IMR-90 (cell line): ENCODE measurements at regions not wholly inside any gene's neighbourhood (a gene's known extent, or its start where the extent isn't known, plus 50 kb on each side); places are given as distances from the start of the nearest gene placed in this dataset.

Experiments used
- ATAC-seq: fragments of 200-7000 bp; cut with Tn5 transposase; 2 replicates; pipeline ENCODE4 v1.9.1; 2020; ENCODE audit warnings: low read depth, mild to moderate bottlenecking, moderate library complexity
- BruUV-seq: library from RNA; stranded (reverse); fragments of 400-500 nt; replicated peaks from 2 replicates; lab custom pipeline; 2021; lab: Mats Ljungman, UMichigan
- CTCF ChIA-PET: fragments of 300-600 bp; formaldehyde crosslinking; extraction: SDS; loops from one replicate; lab custom pipeline; 2021; ENCODE audit warnings: antibody characterized with exemption; lab: Yijun Ruan, JAX
- POLR2A ChIA-PET: fragments of 300-600 bp; sonication (Branson Sonifier 250); formaldehyde crosslinking; loops from one replicate; lab custom pipeline; 2022; ENCODE audit warnings: antibody characterized with exemption; ENCODE audit not compliant: unreplicated experiment; lab: Charles Lee
- DNase-seq: peaks from one replicate; pipeline ENCODE4 v3.0.0; 2013
- H2AFZ ChIP-seq: replicated peaks from 2 replicates; pipeline ENCODE3; 2013; ENCODE audit warnings: low read length, mild to moderate bottlenecking; ENCODE audit not compliant: poor library complexity
- H2AK5ac ChIP-seq: 2 replicates; pipeline ENCODE4 v1.6.1; 2013; ENCODE audit warnings: low read depth, low read length, inconsistent platforms
- H2AK9ac ChIP-seq: replicated peaks from 2 replicates; pipeline ENCODE3; 2013; ENCODE audit warnings: mild to moderate bottlenecking, low read depth, low read length, moderate library complexity; ENCODE audit not compliant: poor library complexity
- H2BK120ac ChIP-seq: 2 replicates; pipeline ENCODE4 v1.6.1; 2013; ENCODE audit warnings: low read depth, low read length, inconsistent platforms
- H2BK15ac ChIP-seq: 3 replicates; pipeline ENCODE4 v1.6.1; 2013; ENCODE audit warnings: low read depth, low read length, inconsistent platforms
- H2BK20ac ChIP-seq: 2 replicates; pipeline ENCODE4 v1.6.1; 2013; ENCODE audit warnings: low read depth, mild to moderate bottlenecking, inconsistent platforms, low read length, moderate library complexity
- H2BK5ac ChIP-seq: 2 replicates; pipeline ENCODE4 v1.6.1; 2013; ENCODE audit warnings: mild to moderate bottlenecking, low read depth, low read length, inconsistent platforms; ENCODE audit not compliant: poor library complexity, severe bottlenecking
- H3K14ac ChIP-seq: replicated peaks from 2 replicates; pipeline ENCODE4 v1.6.1; 2013; ENCODE audit warnings: low read depth, low read length, inconsistent platforms
- H3K18ac ChIP-seq: 2 replicates; pipeline ENCODE4 v1.6.1; 2013; ENCODE audit warnings: low read depth, low read length, control low read depth
- H3K23ac ChIP-seq: 2 replicates; pipeline ENCODE4 v1.6.1; 2013; ENCODE audit warnings: low read depth, low read length, inconsistent platforms
- H3K27ac ChIP-seq: 2 replicates; pipeline ENCODE4 v1.5.1; 2013; ENCODE audit warnings: mild to moderate bottlenecking, control low read depth, low read length; ENCODE audit not compliant: insufficient read depth
- H3K27me3 ChIP-seq: 2 replicates; pipeline ENCODE4 v1.6.1; 2013; ENCODE audit warnings: low read length; ENCODE audit not compliant: control insufficient read depth, insufficient read depth
- H3K36me3 ChIP-seq: 2 replicates; pipeline ENCODE4 v1.6.1; 2013; ENCODE audit warnings: low read length, mixed read lengths; ENCODE audit not compliant: control insufficient read depth, insufficient read depth
- H3K4ac ChIP-seq: 2 replicates; pipeline ENCODE4 v1.6.1; 2013; ENCODE audit warnings: low read depth, low read length, inconsistent platforms
- H3K4me1 ChIP-seq: 2 replicates; pipeline ENCODE4 v1.6.1; 2013; ENCODE audit warnings: low read length, mixed read lengths; ENCODE audit not compliant: control insufficient read depth, insufficient read depth
- H3K4me2 ChIP-seq: 2 replicates; pipeline ENCODE4 v1.6.1; 2013; ENCODE audit warnings: low read depth, mild to moderate bottlenecking, control low read depth, low read length, moderate library complexity
- H3K4me3 ChIP-seq: 2 replicates; pipeline ENCODE4 v1.5.1; 2013; ENCODE audit warnings: low read depth, mild to moderate bottlenecking, control low read depth, low read length, moderate library complexity; ENCODE audit not compliant: insufficient read depth
- H3K56ac ChIP-seq: 2 replicates; pipeline ENCODE4 v1.6.1; 2013; ENCODE audit warnings: low read length, inconsistent platforms; ENCODE audit not compliant: insufficient read depth; ENCODE audit errors: extremely low read depth
- H3K79me1 ChIP-seq, 2 experiments: 2 replicates each; pipeline ENCODE4 v1.6.1; 2013; ENCODE audit warnings: low read length in 2 of 2, inconsistent platforms in 1 of 2, low read depth in 1 of 2
- H3K9ac ChIP-seq: 2 replicates; pipeline ENCODE4 v1.6.1; 2013; ENCODE audit warnings: low read depth, low read length, control low read depth
- H3K9me1 ChIP-seq: 2 replicates; pipeline ENCODE4 v1.6.1; 2013; ENCODE audit warnings: low read length, inconsistent platforms; ENCODE audit not compliant: insufficient read depth
- H3K9me3 ChIP-seq: 2 replicates; pipeline ENCODE4 v1.6.1; 2013; ENCODE audit warnings: low read length; ENCODE audit not compliant: control insufficient read depth, insufficient read depth
- H4K20me1 ChIP-seq: 2 replicates; pipeline ENCODE4 v1.6.1; 2013; ENCODE audit warnings: low read length, inconsistent platforms; ENCODE audit not compliant: insufficient read depth
- H4K5ac ChIP-seq: 2 replicates; pipeline ENCODE4 v1.6.1; 2013; ENCODE audit warnings: mild to moderate bottlenecking, low read depth, low read length, control low read depth
- H4K8ac ChIP-seq, 2 experiments: 2 replicates each; pipeline ENCODE4 v1.6.1; 2013; ENCODE audit warnings: low read depth in 2 of 2, low read length in 2 of 2, control low read depth in 1 of 2, inconsistent platforms in 1 of 2
- H4K91ac ChIP-seq: 2 replicates; pipeline ENCODE4 v1.6.1; 2013; ENCODE audit warnings: low read depth, low read length, inconsistent platforms; ENCODE audit not compliant: insufficient read depth
- CHD1 ChIP-seq: IDR thresholded peaks from 2 replicates; pipeline ENCODE4 v1.6.1; 2012; ENCODE audit warnings: low read depth, low read length, improper control_type of control experiment
- ELK1 ChIP-seq: fragments of 150-350 bp; IDR thresholded peaks from 2 replicates; pipeline ENCODE4 v1.6.1; 2016; ENCODE audit warnings: low read depth, mild to moderate bottlenecking, low read length, moderate library complexity, borderline replicate concordance
- NFE2L2 ChIP-seq: fragments of 150-350 bp; IDR thresholded peaks from 2 replicates; pipeline ENCODE4 v1.6.1; 2016; ENCODE audit warnings: low read depth, mild to moderate bottlenecking, low read length
- WGBS, 2 experiments: methylation state at CpG; one replicate each; pipeline versions ENCODE4 v1.1.5 to v1.1.7; 2013; ENCODE audit warnings: missing lambda C conversion rate in 2 of 2; ENCODE audit not compliant: insufficient read length in 1 of 2; ENCODE audit errors: extremely low coverage in 2 of 2; 5-methylcytosine and 5-hydroxymethylcytosine counted together
- dilution Hi-C: fragments of 300-500 bp; cut with HindIII; formaldehyde crosslinking; loops from one replicate; pipeline ENCODE4 v1.14.3; 2018; ENCODE audit warnings: low sequenced_read_pairs; ENCODE audit not compliant: unreplicated experiment
- in situ Hi-C: fragments of 300-500 bp; cut with MboI; formaldehyde crosslinking; loops from 3 replicates; pipeline ENCODE4 v1.14.3; 2019; ENCODE audit warnings: low sequenced_read_pairs, inconsistent platforms, mixed read lengths
- intact Hi-C: fragments of 100-400 bp; cut with micrococcal nuclease; formaldehyde crosslinking; loops from 2 replicates; pipeline ENCODE4 v1.10.0; 2022

GRCh38 chr17:68682903-68683302, 81.7 kb upstream of the FAM20A start:
- Histone ChIP-seq H4K8ac (no peak overlapping the region), H3K79me1 (no peaks in the 10 kb centered on the region), H3K23ac (no peak overlapping the region), H3K14ac (no peak overlapping the region), H2AK5ac (no peak overlapping the region), H3K18ac (no peak overlapping the region), H3K4me1 (no peaks in the 10 kb centered on the region), H3K4ac (no peak overlapping the region), H3K27ac (no peak overlapping the region), H3K4me3 (no peak overlapping the region), H2AFZ (no peak overlapping the region), H3K56ac (no peak overlapping the region), H2AK9ac (no peak overlapping the region), H3K9me1 (no peaks in the 10 kb centered on the region), H2BK15ac (no peak overlapping the region), H3K9me3 (no peaks in the 10 kb centered on the region), H4K5ac (no peak overlapping the region), H3K4me2 (no peak overlapping the region), H3K27me3 (no peaks in the 10 kb centered on the region; the same call in 1 of the 2 replicates), H4K20me1 (no peaks in the 10 kb centered on the region), H3K36me3 (no peaks in the 10 kb centered on the region), H2BK20ac (no peak overlapping the region), H2BK120ac (no peak overlapping the region), H3K9ac (no peak overlapping the region), H4K91ac (no peak overlapping the region), H2BK5ac (no peak overlapping the region)
- TF ChIP-seq CHD1 (no peak), NFE2L2 (no peak), ELK1 (no peak)
- DNase-seq (no peak), ATAC-seq (no peak)
- CTCF ChIA-PET = no interaction called here
- POLR2A ChIA-PET = no interaction called here
- intact Hi-C loops = no loop called here
- dilution Hi-C loops = no loop called here
- no TSS peak for BruUV-seq
- in situ Hi-C loops = no loop called here
- WGBS, 2 experiments = 63% methylated on average over 3 of the region's 5 CpGs; no CpG with 5 or more reads in 1 of the 2 experiments
